Tongue (tissue), 1 donor: ENCODE measurements at regions not wholly inside any gene's neighbourhood (a gene's known extent, or its start where the extent isn't known, plus 50 kb on each side); places are given as distances from the start of the nearest gene placed in this dataset.

Experiments
- DNase-seq: peaks from one replicate; pipeline ENCODE4 v3.0.0-alpha.2; 2015

DNA sequence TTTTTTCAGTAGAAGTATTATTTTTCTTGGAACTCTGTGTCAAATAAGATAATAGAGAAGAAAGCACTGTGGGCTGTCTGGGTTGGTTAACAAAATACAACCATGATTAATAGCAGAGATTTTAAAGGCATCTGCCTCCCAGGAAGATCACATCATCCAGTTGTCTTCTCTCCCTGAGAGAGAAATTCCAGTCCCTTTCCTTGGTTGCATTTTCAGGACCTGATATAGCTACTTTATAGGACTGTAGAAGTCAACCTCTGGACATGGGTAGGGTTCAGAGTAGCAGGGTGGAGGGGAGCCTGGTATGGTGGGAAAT, 309.9 kb upstream of the IGFBP3 start:
- DNase-seq: no peak

DNA sequence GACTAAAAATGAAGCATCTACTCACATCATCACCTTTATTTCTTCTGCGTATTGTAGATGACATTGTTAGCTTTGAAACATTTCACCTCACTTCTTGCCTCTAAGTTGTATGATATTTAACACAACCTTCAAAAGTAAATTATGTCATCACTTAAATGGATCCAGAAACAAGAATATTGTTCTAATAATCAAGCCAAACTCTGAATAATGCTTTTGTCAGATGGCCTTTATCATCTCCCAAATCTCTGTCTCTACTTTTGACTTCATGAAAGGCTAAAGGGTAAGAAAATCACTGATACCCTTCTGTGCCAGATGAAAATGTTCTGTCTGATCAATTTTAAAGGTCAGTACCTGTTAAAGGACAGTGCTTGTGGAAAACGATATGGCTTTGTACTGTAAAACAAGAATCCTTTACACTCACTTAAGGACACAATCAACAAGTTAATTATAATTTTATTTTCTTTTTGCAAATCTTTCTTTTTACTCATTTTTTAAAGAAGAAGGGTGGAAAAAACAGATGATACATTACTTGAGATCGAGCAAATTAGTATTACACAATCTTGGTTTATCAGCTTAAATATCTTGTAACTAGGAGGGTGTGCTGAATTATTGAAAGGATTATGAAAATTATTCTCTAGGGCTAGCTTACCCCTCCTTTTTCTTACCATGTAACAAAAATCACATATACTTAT, 309.4 kb upstream of the IGFBP3 start:
- DNase-seq: no peak

DNA sequence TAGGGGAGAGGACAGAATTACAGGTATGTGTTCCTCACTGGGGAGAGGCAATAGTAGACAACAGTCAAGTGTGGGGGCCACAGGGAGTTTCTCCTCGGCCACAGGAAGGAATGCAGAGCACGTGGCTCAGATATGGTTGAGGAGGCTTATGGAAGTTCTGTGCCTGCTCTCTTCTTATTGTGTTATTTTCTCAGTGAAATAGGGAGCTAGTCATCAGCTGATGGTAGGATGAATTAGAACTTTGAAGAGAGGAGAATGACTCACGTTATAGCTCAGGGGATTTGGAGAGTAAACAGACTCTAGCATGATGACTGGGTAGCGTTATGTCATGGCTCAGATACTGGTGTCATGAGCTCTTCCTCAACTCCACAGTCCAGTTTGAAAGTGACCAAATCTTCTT, 308.3 kb upstream of the IGFBP3 start:
- no peak for DNase-seq

DNA sequence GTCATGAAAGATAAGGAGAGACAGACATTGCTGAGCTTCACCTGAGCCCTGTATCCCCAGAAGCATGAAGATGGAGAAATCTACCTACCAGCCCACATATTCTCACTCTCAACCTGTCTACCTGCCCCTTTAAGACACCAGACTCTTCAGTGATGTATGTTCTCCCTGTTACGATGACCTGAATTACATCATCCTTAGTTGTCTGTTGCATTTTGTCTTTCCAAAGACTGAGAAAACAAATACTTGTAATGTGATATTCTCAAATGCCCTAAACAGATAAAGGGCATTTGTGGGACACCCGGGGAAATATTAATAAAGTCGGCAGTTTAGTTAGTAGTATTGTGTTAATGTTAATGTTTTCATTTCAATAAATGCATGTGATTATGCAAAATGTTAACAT, 305.8 kb upstream of the IGFBP3 start:
- DNase-seq: no peak

DNA sequence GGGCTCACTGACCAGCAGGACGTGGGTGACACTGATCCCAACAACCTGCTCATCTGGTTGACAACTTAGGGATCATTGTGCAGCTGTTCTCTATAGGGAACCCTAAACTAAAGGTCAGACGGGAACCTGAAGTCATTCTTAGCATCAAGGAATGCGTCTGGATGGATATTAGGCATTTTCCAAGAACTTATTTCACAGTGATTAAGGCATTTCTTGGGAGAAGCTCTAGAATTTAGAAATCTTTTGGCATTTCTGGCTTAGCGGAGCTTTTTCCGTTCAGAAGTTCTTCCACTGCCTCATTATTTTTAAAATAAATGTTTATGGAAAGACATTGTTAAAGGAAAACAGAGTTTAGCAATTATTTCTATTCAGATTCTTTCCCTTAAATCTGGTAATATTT, 303.3 kb upstream of the IGFBP3 start:
- peak; percentile 31 for DNase-seq

DNA sequence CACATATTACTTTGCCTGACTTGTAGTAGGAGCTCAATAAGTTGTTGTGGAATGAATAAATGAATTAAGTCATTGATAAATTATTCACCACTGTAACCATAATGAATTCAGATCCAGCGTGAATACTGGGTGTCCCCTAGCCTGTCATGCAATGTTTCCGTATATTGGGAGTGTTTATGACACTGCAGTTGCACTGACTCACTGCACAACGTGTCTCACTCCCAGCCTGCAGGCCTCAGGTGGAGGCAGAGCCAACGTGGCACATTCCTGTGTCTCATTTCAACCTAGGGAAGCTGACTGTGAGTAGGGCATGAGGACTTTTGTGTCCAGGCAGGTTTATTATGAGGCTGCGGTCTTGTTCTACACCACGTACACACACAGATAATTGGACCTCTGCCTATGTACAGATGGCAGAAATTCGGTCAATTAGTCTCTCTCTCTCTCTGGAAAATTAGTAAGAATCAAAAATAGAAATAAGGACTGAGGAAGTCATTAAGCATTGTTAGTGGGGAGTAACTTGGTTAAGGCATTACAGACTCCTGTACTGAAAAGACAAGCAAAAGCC, 299.1 kb upstream of the IGFBP3 start:
- DNase-seq: no peak

DNA sequence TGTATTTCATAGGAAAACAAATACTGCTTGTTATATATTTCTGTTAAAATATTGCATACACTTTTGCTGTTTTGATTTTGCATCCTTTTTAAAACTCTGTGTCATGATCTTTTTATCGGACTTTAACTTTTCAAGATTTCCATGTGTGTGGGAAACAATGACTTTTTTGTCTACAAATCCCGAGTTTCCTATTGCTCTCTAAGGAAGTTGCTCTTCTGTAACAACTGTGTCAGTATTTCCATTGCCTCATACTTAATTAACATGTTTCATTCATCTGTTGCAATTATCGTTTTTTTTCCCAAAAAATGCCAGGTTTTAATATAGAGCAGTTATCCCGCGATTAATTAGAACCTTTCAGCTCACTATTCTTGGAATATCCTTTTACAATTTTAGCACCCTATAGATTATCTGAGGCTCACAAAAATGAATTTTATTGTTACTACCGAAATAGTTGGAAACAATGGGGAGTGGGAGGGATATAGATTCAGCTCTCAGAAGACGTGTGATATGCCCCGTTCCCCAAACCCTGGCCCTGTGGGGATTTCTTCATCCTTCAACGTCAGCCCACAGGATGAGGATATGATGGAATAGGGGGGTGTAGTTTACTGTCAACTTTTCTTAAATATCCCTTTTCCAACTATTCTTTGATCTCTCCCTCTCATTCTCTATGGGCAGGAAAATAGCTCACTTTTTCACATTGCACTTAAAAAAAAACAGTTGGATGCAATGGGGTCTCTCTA, 297.6 kb upstream of the IGFBP3 start:
- DNase-seq: peak; percentile 20

DNA sequence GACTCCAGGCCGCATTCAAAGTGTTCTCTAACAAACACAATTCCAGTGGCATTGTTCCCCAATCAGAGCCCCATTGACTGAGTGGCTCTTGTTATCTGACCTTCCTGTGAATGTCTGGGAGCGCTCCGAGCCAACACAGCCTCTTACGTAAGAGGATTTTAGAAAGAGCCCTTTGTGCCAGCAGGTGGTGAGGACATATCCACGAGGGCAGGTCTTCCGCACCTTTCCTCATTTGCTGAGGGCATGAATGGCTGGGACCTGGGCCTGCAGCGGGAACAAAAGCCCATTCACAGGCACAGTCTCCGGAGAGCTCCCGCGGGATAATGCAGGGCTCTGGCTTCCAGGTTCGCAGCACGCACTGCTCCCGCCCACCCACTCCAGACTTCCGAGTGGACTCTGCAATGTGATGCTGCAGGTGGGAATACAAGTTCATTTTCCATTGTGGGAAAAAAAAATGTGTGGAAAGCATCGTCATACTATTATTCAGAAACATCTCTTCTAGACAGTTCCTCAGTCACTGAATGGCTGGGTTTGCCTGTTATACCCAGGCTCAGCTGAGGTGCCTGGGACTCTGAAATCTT, 295.0 kb upstream of the IGFBP3 start:
- peak; percentile 23 for DNase-seq

DNA sequence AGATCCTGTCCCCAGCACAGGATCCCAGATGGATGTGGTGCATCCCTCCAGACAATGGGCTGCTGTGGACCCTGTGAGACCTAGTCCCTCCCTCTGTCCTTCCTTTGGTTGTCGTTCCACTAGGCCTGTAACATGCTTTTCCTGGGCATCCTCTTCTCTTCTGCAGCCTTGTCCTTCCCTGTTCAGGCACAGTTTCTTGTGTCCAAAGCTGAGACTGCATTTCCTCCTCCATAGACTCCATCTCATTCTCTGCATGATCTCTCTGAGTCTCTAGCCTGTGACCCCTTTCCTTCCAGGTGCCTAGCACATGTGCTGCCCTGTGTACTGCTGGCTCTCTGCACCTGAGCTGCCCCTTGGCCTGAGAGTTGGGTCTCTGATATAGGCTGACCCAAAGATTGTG, 293.5 kb upstream of the IGFBP3 start:
- no peak for DNase-seq

DNA sequence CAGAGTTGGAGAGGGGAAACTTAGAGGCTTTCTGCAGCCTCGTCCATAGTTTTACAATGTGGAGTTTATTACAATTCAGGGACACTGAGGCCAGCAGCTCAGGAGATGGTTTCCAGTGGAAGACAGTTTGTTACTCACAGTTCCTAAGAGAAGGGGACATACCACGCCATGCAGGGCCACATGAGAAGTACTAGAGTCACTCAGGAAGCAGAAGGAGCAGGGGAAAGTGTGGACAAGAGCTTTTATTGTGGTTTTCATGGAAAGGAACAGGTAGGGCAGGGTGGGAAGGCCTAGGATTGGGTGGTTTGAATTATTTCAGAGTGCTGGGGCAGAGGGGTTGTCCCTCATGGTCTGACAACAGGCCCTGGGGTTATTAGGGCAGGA, 292.1 kb upstream of the IGFBP3 start:
- DNase-seq: no peak

DNA sequence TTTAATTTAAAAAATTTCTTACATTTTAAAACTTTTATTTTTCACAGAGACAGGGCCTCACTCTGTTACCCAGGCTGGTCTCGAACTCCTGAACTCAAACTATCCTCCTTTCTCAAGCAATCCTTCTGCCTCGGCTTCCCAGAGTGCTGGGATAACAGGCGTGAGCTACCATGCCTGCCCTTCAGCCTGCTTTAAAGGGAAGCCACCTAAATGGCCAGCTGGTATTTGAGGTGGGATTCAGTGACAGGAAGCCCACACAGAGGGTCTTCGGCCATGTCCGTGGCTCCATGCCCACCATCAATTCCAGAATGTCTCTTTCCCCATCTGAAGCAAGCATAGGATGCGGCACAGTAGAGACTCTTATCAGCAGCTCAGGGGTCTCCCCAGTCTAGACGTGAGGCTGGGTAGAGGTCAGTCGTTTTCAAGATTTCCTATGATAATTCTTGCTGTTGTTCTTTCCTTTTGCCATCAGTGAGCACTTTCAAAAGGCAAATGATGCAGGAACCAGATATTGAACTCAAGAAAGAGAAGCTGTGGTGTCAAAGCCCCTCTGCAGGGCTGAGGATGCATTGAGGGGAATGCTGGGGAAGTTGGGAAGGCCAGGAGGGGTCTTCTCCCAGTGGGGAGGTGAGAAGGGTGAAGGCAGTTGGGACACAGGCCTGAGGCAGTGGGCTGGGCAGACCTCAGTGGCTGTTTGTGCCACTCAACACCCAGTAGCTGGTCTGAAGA, 291.5 kb upstream of the IGFBP3 start:
- no peak for DNase-seq

DNA sequence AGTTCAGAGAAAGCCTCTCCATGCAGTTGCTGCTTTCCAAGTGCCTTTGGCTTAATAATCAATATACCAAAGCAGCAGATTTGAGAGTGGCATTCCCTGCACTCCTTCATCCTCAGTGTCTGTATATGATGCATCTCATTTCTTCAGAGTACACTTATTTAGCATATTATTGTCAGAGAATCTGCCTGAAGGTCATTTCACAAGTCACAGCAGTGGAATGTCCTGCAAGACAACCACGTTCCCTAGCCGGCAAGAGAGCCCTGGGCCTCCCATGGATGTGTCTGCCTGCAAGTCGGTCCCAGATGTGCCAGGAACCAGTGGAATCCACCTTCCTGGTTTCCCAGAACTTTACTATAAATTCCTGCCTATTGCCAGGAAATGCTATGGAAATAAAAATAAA, 289.4 kb upstream of the IGFBP3 start:
- DNase-seq: no peak

DNA sequence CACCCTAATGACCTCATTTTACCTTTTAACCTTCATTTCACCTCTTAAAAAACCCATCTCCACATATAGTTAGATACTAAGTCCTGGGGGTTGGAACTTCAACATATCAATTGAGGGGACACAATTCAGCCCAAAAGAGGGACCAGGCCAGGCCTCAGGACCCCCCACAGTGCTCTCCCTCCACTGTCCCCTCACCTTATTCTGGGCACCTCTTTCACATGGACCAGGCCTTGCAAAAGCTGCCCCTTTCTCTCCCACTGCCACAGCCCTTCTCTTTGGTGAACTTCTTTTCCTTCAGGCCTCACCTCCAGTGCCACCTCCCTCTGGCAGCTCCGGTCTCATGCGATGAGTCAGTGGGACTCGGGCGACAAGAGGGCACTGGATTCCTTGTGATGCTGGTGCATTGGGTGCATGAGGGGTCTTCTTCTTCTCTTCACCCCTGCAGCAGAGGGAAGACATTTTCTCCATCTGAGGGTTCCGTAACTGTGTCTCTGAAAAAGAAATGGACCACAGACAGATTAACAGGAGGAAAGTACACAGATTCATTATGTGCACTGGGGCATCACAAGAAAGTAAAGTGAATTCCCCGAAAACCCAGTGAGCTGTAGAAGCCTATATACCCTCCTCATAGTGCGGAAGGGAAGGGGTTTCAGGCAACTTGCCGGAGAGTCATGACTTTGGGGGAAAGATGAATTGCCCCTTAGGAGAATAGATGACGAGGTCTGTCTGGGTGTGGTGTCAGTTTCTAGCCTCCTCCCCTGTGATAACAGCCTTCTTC, 288.7 kb upstream of the IGFBP3 start:
- DNase-seq: no peak

DNA sequence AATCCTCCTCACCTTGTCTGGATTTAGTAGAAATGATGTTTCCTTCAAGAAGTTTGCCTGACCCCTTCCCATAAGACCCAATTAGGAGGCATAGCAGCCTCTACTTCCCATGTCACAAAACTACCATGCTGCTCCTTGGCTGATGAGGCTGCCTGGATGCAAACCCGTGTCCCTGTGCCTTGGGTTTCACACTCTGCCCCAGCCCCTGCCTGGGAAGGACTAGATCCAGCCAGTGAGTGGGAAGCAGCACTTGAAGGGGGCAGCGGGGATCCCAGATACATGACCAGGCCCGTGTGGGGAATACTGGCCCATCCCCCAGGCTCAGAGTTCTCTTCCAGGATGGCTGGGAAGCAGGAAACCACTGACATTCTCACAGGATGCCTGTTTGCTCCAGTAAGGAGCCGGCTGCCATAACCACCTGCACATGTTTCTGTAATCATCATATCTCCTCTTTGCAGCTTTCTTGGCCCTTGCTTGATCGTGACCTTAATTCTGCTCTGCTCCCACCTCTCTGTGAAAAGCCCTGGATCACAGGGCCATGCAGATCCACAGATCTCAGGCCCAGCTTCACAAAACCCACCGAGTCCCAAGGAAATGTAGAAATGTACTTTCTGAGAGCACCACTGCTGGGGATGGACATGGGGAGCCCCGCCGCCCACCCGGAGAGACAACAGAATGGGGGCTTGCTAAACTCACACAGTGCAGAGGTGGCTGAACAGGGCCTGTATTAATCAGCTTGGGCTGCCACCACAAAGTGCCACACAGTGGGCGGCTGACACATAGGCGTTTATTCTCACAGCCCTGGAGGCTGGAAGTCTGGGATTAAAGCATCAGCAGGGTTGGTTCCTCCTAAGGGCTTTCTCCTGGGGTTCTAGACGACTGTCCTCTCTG, 287.8 kb upstream of the IGFBP3 start:
- DNase-seq: no peak

DNA sequence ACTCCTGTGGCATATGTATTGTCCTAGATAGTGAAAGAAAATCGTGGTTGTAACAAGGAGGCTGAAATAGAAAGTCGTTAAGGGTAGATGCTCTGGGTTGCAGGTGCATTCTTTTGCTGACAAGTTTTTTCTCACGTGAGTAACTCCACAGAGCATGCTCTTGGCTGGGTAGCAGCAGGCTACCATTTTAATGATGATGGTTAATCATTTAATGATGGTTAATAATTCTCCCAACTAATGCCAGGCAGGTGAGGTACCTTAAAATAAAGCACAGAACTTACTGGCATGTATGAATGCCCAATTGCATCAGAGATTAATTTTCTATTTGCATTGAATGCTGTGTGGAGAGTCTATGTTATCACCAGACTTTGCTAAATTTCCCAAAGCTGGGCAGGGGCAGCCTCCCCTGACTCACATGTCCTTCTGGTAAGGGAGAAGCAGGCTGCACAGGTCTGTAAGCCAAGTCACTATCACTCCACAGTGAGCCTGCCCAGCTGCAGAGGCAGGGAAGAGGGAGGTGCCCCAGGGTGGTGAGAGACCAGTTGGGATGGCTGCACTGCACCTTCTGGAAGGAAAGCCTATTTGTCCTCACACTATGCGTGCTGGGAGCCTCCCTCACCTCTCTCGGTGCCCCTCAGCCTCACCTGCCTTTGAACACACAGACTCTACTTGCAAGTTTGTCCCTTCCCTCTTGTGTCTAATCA, 287.0 kb upstream of the IGFBP3 start:
- no peak for DNase-seq

DNA sequence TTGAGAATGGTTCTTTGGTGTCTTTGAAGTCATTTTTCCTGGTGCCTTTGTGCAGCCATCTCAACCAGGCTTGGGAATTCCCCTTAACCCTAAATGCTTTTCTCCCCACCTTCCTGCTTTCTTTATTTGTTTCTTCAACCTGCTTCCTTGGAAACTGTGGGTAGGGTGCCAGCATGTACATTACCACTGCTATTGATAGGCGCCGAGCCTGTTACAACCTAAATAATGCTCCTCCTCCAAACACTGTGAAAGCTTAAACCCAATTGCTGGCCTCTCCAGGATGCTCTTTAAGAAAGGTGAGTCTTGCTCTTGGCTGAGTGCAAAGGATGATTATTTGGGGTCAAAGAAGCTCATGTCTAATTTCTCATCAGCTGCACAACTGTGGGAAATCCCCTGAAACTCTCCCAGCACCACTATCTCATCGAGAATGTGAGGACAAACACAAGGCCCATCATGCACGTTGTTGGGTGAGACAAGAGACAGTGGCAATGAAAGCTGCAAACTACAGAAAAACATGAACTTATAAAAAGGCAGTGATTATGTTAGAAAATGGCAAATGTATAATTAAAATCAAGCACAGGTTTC, 285.5 kb upstream of the IGFBP3 start:
- DNase-seq: no peak

DNA sequence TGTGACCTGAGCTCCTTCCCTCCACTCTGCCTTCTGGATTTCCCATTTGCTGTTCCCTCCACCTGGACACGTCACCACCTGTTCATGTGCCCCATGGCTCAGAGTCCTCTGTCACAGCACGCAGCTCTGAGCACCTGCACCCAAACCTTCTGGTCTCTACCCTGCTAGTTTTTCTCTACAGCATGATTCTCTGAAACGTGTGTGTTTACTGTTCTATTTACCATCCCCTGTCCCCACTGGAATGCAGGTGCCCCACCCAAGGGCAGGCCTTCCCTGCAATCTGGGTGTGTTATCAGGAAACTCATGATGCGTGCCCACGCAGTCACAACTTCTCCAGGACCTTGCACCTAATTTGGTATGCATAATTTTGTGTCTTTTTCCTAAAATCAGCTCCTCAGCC, 284.4 kb upstream of the IGFBP3 start:
- DNase-seq: no peak

DNA sequence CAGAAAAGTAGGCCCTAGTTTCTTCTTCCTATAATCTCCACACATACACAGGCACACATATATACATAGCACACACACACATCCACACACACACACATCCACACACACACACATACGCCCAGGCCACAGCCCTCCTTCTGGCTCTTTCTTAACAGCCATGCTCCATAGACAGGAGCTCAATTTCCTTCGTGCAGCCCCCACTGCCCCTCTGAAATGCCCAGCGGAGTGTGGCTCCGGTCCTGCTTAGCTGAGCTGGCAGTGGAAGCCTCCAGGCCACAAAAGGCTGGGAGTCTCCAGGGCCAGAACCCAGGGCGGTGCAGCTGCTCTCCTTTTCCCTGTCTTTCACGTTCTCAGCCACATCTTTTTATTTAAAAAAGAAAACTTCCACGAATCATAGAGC, 282.9 kb upstream of the IGFBP3 start:
- no peak for DNase-seq

DNA sequence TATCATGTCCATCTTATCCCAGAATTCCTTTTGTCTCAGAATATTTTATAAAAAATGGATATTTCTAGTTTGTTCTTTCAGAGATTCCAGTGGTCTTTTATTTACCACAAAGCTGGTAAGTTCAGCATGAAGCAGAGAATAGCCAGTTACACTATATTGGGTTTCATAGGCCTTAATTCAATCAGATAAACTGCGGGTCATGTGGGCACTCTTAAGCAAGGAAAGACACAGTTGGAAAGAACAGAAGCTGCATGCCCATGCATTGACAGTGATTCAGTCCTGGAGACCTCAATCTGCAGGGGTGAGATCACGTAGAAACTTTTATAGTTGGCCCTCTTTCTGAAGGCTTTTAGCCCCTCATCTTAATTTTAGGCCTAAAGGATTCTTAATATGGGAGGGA, 281.3 kb upstream of the IGFBP3 start:
- no peak for DNase-seq

DNA sequence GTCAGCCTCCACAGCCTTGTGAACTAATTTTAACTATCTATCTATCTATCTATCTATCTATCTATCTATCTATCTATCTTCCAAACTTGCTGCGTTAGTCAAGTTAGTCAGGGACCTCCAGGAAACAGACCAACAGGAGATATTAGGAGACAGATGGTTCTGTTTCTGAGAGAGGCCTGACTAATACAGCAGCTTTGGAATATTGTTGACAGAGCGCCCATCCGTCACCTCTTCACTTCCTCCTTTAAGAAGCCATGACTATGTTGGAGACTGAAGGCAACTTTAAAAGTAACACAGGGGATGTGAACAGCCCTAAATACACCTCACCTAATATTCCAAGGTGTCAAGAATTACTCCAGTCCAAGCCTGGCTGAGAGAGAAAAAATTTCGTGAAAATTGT, 280.9 kb upstream of the IGFBP3 start:
- DNase-seq: no peak
